ENCODE measurements at regions not wholly inside any gene's neighbourhood (a gene's known extent, or its start where the extent isn't known, plus 50 kb on each side); places are given as distances from the start of the nearest gene placed in this dataset.

GRCh38 chr2:144147356-144147755 is 372.6 kb downstream of the ZEB2 start:
- Histone ChIP-seq H3K4me3 (ENCODE audit: insufficient read depth, low read length, poor library complexity, severe bottlenecking) (no peak overlapping the region), H3K27ac (ENCODE audit: low read depth, low read length) (no peak overlapping the region), H3F3A (ENCODE audit: insufficient read depth) (no peaks in the 10 kb centered on the region), H3K9me3 (ENCODE audit: insufficient read depth, low read length) (no peaks in the 10 kb centered on the region), H3K27me3 (ENCODE audit: low read length) (no peaks in the 10 kb centered on the region), H3K36me3 (ENCODE audit: low read length) (no peaks in the 10 kb centered on the region), H4K20me1 (ENCODE audit: low read depth, low read length) (no peaks in the 10 kb centered on the region), H2AFZ (ENCODE audit: low read depth, low read length, severe bottlenecking) (no peak overlapping the region), H3K79me2 (ENCODE audit: insufficient read depth, low read length) (no peaks in the 10 kb centered on the region), H3K4me2 (ENCODE audit: low read depth, low read length, poor library complexity, severe bottlenecking) (no peak overlapping the region), H3K9me2 (replicated peaks; ENCODE audit: insufficient read depth, low read length) (no peaks in the 10 kb centered on the region), H3K9ac (ENCODE audit: low read length) (no peak overlapping the region)
- TF ChIP-seq EZH2phosphoT487 (conservative IDR thresholded peaks at IDR 0.05; ENCODE audit: low read length), result no peak
- TF ChIP-seq CTCF (IDR thresholded peaks at IDR 0.05; ENCODE audit: insufficient read depth, low read length, poor library complexity, severe bottlenecking), result no peak

- H3K9me3 ChIP-seq (ENCODE audit: insufficient read depth, low read length), result no peaks in the 10 kb centered on the region
- no peaks in the 10 kb centered on the region for H3K36me3 ChIP-seq (ENCODE audit: low read length)
- H3K9ac ChIP-seq (ENCODE audit: low read length), result no peak overlapping the region
- no peaks in the 10 kb centered on the region for H3K27me3 ChIP-seq (ENCODE audit: low read length)
- H2AFZ ChIP-seq (ENCODE audit: low read depth, low read length, severe bottlenecking), result no peak overlapping the region
- H3F3A ChIP-seq (ENCODE audit: insufficient read depth), result no peaks in the 10 kb centered on the region
- no peaks in the 10 kb centered on the region for H3K79me2 ChIP-seq (ENCODE audit: insufficient read depth, low read length)
- H3K27ac ChIP-seq (ENCODE audit: low read depth, low read length), result no peak overlapping the region
- no peak for TF ChIP-seq CTCF (IDR thresholded peaks at IDR 0.05; ENCODE audit: insufficient read depth, low read length, poor library complexity, severe bottlenecking)
- no peak for TF ChIP-seq EZH2phosphoT487 (conservative IDR thresholded peaks at IDR 0.05; ENCODE audit: low read length)
- H3K4me3 ChIP-seq (ENCODE audit: insufficient read depth, low read length, poor library complexity, severe bottlenecking), result no peak overlapping the region
- H4K20me1 ChIP-seq (ENCODE audit: low read depth, low read length), result no peaks in the 10 kb centered on the region
- no peaks in the 10 kb centered on the region for H3K9me2 ChIP-seq (replicated peaks; ENCODE audit: insufficient read depth, low read length)
- H3K4me2 ChIP-seq (ENCODE audit: low read depth, low read length, poor library complexity, severe bottlenecking), result no peak overlapping the region
Observed at GRCh38 chr2:144146876-144147275, 373.0 kb downstream of the ZEB2 start.

GRCh38 chr2:144146076-144146475 is 373.8 kb downstream of the ZEB2 start:
- Histone ChIP-seq H3K27ac (ENCODE audit: low read depth, low read length) (no peak overlapping the region), H3K9ac (ENCODE audit: low read length) (no peak overlapping the region), H2AFZ (ENCODE audit: low read depth, low read length, severe bottlenecking) (no peak overlapping the region), H3K27me3 (ENCODE audit: low read length) (no peaks in the 10 kb centered on the region), H3K9me2 (replicated peaks; ENCODE audit: insufficient read depth, low read length) (no peaks in the 10 kb centered on the region), H3K4me3 (ENCODE audit: insufficient read depth, low read length, poor library complexity, severe bottlenecking) (no peak overlapping the region), H3K36me3 (ENCODE audit: low read length) (no peaks in the 10 kb centered on the region), H3K9me3 (ENCODE audit: insufficient read depth, low read length) (no peaks in the 10 kb centered on the region), H4K20me1 (ENCODE audit: low read depth, low read length) (no peaks in the 10 kb centered on the region), H3K79me2 (ENCODE audit: insufficient read depth, low read length) (no peaks in the 10 kb centered on the region), H3F3A (ENCODE audit: insufficient read depth) (no peaks in the 10 kb centered on the region), H3K4me2 (ENCODE audit: low read depth, low read length, poor library complexity, severe bottlenecking) (no peak overlapping the region)
- TF ChIP-seq EZH2phosphoT487 (conservative IDR thresholded peaks at IDR 0.05; ENCODE audit: low read length) (no peak), CTCF (IDR thresholded peaks at IDR 0.05; ENCODE audit: insufficient read depth, low read length, poor library complexity, severe bottlenecking) (no peak)

Measured in SU-DHL-6 (cell line).